ENCODE measurements at regions not wholly inside any gene's neighbourhood (a gene's known extent, or its start where the extent isn't known, plus 50 kb on each side); places are given as distances from the start of the nearest gene placed in this dataset.

GRCh38 chr1:173127369-173128307 lies 76.9 kb upstream of the TNFSF18 start:
- no peak for TF ChIP-seq CTCF (conservative IDR thresholded peaks at IDR 0.05; ENCODE audit: low read depth, low read length)
- TF ChIP-seq EZH2 (IDR thresholded peaks at IDR 0.05; ENCODE audit: borderline replicate concordance, low read depth, low read length, poor library complexity, severe bottlenecking), result no peak

All from A673 (cell line).